HCT116 (cell line): ENCODE measurements at regions not wholly inside any gene's neighbourhood (a gene's known extent, or its start where the extent isn't known, plus 50 kb on each side); places are given as distances from the start of the nearest gene placed in this dataset.

ENCODE experiments used
- ATAC-seq: fragments of 200-7000 bp; cut with Tn5 transposase; 2 replicates; pipeline ENCODE4 v1.9.1; 2020; ENCODE audit warnings: mild to moderate bottlenecking, moderate library complexity
- BruUV-seq: library from RNA; stranded (reverse); fragments of 400-500 nt; replicated peaks from 2 replicates; lab custom pipeline; 2021; lab: Mats Ljungman, UMichigan
- CTCF ChIA-PET: fragments of 300-600 bp; sonication (Branson Sonifier 250); formaldehyde crosslinking; loops from one replicate; lab custom pipeline; 2021; ENCODE audit warnings: antibody characterized with exemption; lab: Charles Lee
- POLR2A ChIA-PET: fragments of 300-600, 350-600 bp; sonication (Branson Sonifier 250); formaldehyde crosslinking; loops from one replicate; lab custom pipeline; 2021; ENCODE audit warnings: antibody characterized with exemption; lab: Charles Lee
- RAD21 ChIA-PET, 2 experiments: fragments of 300-600 bp; sonication (Branson Sonifier 250); formaldehyde crosslinking; loops; one replicate each; lab custom pipeline; 2023; ENCODE audit warnings: low total read pairs in 2 of 2; ENCODE audit not compliant: uncharacterized antibody in 2 of 2, unreplicated experiment in 2 of 2, low non-redundant PET in 1 of 2; lab: Charles Lee
- DNase-seq: peaks from one replicate; pipeline ENCODE4 v3.0.0-alpha.2; 2010; ENCODE audit warnings: low read depth, low spot score
- H2AFZ ChIP-seq: fragments of 200-600 bp; shearing (Covaris generic), sonication (generic); 2 replicates; pipeline ENCODE4 v1.6.1; 2017; ENCODE audit warnings: low read depth, mixed run types, mixed read lengths, antibody characterized with exemption, low read length; ENCODE audit not compliant: poor library complexity, severe bottlenecking
- H3K27ac ChIP-seq: 2 replicates; pipeline ENCODE4 v1.5.1; 2012; ENCODE audit warnings: low read depth, low read length
- H3K27me3 ChIP-seq: fragments of 200-600 bp; sonication (generic); 2 replicates; pipeline ENCODE4 v1.6.1; 2016; ENCODE audit warnings: mixed run types, low read length, mixed read lengths; ENCODE audit not compliant: insufficient read depth
- H3K36me3 ChIP-seq, 2 experiments: fragments of 200-500 bp in 1 of 2; fragments of 200-600 bp in 1 of 2; sonication (Bioruptor generic) in 1 of 2; sonication (generic) in 1 of 2; 2 replicates each; pipeline versions ENCODE4 v1.5.1 to v1.6.1; 2014 to 2016; ENCODE audit warnings: low read length in 2 of 2, inconsistent platforms in 1 of 2, mixed read lengths in 1 of 2, mixed run types in 1 of 2; ENCODE audit not compliant: insufficient read depth in 2 of 2, control insufficient read depth in 1 of 2
- H3K4me1 ChIP-seq, 2 experiments: fragments of 200-600 bp in 1 of 2; sonication (generic) in 1 of 2; 2 replicates each; pipeline versions ENCODE4 v1.5.1 to v1.6.1; 2012 to 2017; ENCODE audit warnings: low read length in 2 of 2, inconsistent platforms in 1 of 2, mild to moderate bottlenecking in 1 of 2, mixed read lengths in 1 of 2, mixed run types in 1 of 2, moderate library complexity in 1 of 2; ENCODE audit not compliant: insufficient read depth in 2 of 2, control insufficient read depth in 1 of 2
- H3K4me2 ChIP-seq: fragments of 200-600 bp; sonication (generic); 2 replicates; pipeline ENCODE4 v1.6.1; 2017; ENCODE audit warnings: mixed run types, low read length, mixed read lengths
- H3K4me3 ChIP-seq, 2 experiments: fragments of 200-600 bp in 1 of 2; sonication (generic) in 1 of 2; replicated peaks in 1 of 2; 2 replicates each; pipeline ENCODE4 v1.5.1; 2011 to 2016; ENCODE audit warnings: low read length in 2 of 2, control low read depth in 1 of 2, low read depth in 1 of 2, mild to moderate bottlenecking in 1 of 2, mixed read lengths in 1 of 2, mixed run types in 1 of 2
- H3K79me2 ChIP-seq: fragments of 200-600 bp; sonication (generic); 2 replicates; pipeline ENCODE4 v1.6.1; 2017; ENCODE audit warnings: mild to moderate bottlenecking, mixed run types, low read length, moderate library complexity, mixed read lengths; ENCODE audit not compliant: insufficient read depth
- H3K9ac ChIP-seq: fragments of 200-600 bp; sonication (generic); 2 replicates; pipeline ENCODE4 v1.6.1; 2016; ENCODE audit warnings: low read length, mixed read lengths
- H3K9me2 ChIP-seq: fragments of 200-600 bp; sonication (generic), shearing (Covaris generic); 2 replicates; pipeline ENCODE4 v1.6.1; 2017; ENCODE audit warnings: mixed run types, mild to moderate bottlenecking, moderate library complexity; ENCODE audit not compliant: insufficient read depth
- H3K9me3 ChIP-seq, 2 experiments: fragments of 200-500 bp in 1 of 2; fragments of 200-600 bp in 1 of 2; sonication (Bioruptor generic) in 1 of 2; sonication (generic) in 1 of 2; 2 replicates each; pipeline ENCODE4 v1.6.1; 2014 to 2017; ENCODE audit warnings: low read length in 2 of 2, mixed read lengths in 2 of 2, inconsistent platforms in 1 of 2, low read depth in 1 of 2, mild to moderate bottlenecking in 1 of 2, mixed run types in 1 of 2, moderate library complexity in 1 of 2; ENCODE audit not compliant: control insufficient read depth in 1 of 2, insufficient read depth in 1 of 2
- H4K20me1 ChIP-seq: fragments of 200-600 bp; sonication (generic), shearing (Covaris generic); 2 replicates; pipeline ENCODE4 v1.6.1; 2017; ENCODE audit warnings: mixed run types, mild to moderate bottlenecking, moderate library complexity; ENCODE audit not compliant: insufficient read depth
- CEBPB ChIP-seq: IDR thresholded peaks from 2 replicates; pipeline ENCODE4 v1.6.1; 2012; ENCODE audit warnings: low read depth
- EGR1 ChIP-seq: IDR thresholded peaks from 2 replicates; pipeline ENCODE4 v1.6.1; 2012; ENCODE audit warnings: low read depth
- ELF1 ChIP-seq: IDR thresholded peaks from 2 replicates; pipeline ENCODE4 v1.6.1; 2012; ENCODE audit warnings: low read depth, borderline replicate concordance
- EZH2 ChIP-seq: fragments of 200-600 bp; sonication (generic); IDR thresholded peaks from 2 replicates; pipeline ENCODE4 v1.6.1; 2017; ENCODE audit warnings: antibody characterized with exemption, mixed run types
- FOSL1 ChIP-seq: IDR thresholded peaks from 2 replicates; pipeline ENCODE4 v1.6.1; 2012; ENCODE audit warnings: low read depth
- MAX ChIP-seq: IDR thresholded peaks from 2 replicates; pipeline ENCODE4 v1.6.1; 2012
- POLR2AphosphoS5 ChIP-seq: IDR thresholded peaks from 2 replicates; pipeline ENCODE4 v1.6.1; 2011; ENCODE audit warnings: mild to moderate bottlenecking, low read depth, low read length, moderate library complexity
- RAD21 ChIP-seq: IDR thresholded peaks from 2 replicates; pipeline ENCODE4 v1.6.1; 2012; ENCODE audit warnings: low read depth, mild to moderate bottlenecking
- REST ChIP-seq: IDR thresholded peaks from 2 replicates; pipeline ENCODE4 v1.6.1; 2012; ENCODE audit warnings: low read depth
- SIN3A ChIP-seq: IDR thresholded peaks from 2 replicates; pipeline ENCODE4 v1.6.1; 2012; ENCODE audit warnings: low read depth
- SRF ChIP-seq: IDR thresholded peaks from 2 replicates; pipeline ENCODE4 v1.6.1; 2012; ENCODE audit warnings: low read depth
- TCF7L2 ChIP-seq: IDR thresholded peaks from 2 replicates; pipeline ENCODE4 v1.7.0; 2011; ENCODE audit warnings: borderline replicate concordance, inconsistent platforms; ENCODE audit not compliant: insufficient read depth, insufficient read length; ENCODE audit errors: extremely low read depth
- ZNF274 ChIP-seq: fragments of 200-500 bp; sonication (Bioruptor generic); IDR thresholded peaks from 2 replicates; pipeline ENCODE4 v1.6.1; 2014; ENCODE audit warnings: mild to moderate bottlenecking, low read depth, low read length, inconsistent platforms
- intact Hi-C: fragments of 100-400 bp; cut with micrococcal nuclease; formaldehyde crosslinking; loops from 2 replicates; pipeline ENCODE4 v1.10.0; 2022
- TF ChIP-seq, protein P1 (sequence below), 3 experiments: fragments of 200-600 bp in 1 of 3; sonication (generic) in 1 of 3; IDR thresholded peaks in 2 of 3; conservative IDR thresholded peaks in 1 of 3; 2 replicates each; pipeline ENCODE4 v1.5.1; 2012 to 2017; ENCODE audit warnings: low read depth in 2 of 3, low read length in 2 of 3, antibody characterized with exemption in 1 of 3, borderline replicate concordance in 1 of 3, control low read depth in 1 of 3, mild to moderate bottlenecking in 1 of 3, mixed read lengths in 1 of 3, mixed run types in 1 of 3, moderate library complexity in 1 of 3; ENCODE audit not compliant: insufficient read depth in 1 of 3

- H3K27ac ChIP-seq, result no peak overlapping the region
- H3K9me2 ChIP-seq, result no peaks in the 10 kb centered on the region
- DNase-seq (no peak), ATAC-seq (no peak)
- no peaks in the 10 kb centered on the region for H3K27me3 ChIP-seq
- no peak overlapping the region for H3K4me3 ChIP-seq
- no peak for TF ChIP-seq ELF1
- no peak for TF ChIP-seq REST
- TF ChIP-seq SIN3A, result no peak
- H3K9me3 ChIP-seq, result no peaks in the 10 kb centered on the region
- H3K4me1 ChIP-seq, result no peaks in the 10 kb centered on the region
- ChIA-PET RAD21 (no interaction called here), POLR2A (no interaction called here), CTCF (no interaction called here)
- H3K79me2 ChIP-seq, result no peaks in the 10 kb centered on the region
- no peak overlapping the region for H3K9ac ChIP-seq
- no peak overlapping the region for H3K4me2 ChIP-seq
- BruUV-seq, result no TSS peak
- intact Hi-C loops, result no loop called here
- no peaks in the 10 kb centered on the region for H3K36me3 ChIP-seq
- H2AFZ ChIP-seq, result no peak overlapping the region
- no peaks in the 10 kb centered on the region for H4K20me1 ChIP-seq
Measured at GRCh38 chr2:187966924-187967323, 324.8 kb upstream of the GULP1 start.

DNA sequence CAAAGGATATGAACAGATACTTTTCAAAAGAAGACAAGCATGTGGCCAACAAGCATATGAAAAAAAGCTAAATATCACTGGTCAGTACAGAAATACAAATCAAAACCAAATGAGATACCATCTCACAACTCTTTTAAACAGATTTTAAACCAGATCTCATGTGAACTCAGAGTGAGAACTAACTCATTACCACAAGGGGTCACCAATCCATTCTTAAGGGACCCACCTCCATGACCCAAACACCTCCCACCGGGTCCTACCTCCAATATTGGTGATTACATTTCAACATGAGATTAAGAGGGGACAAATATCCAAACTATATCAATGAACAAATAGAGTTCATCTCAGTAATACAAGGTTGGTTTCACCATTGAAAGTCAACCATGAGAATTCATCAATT lies 319.8 kb upstream of the GULP1 start:
- Histone ChIP-seq H4K20me1 (no peaks in the 10 kb centered on the region), H3K9ac (no peak overlapping the region), H3K36me3 (no peaks in the 10 kb centered on the region), H3K79me2 (no peaks in the 10 kb centered on the region), H3K4me1 (no peaks in the 10 kb centered on the region), H3K4me2 (no peak overlapping the region), H3K9me2 (no peaks in the 10 kb centered on the region; the same call in 1 of the 2 replicates), H3K4me3 (no peak overlapping the region), H3K9me3 (no peaks in the 10 kb centered on the region), H3K27ac (no peak overlapping the region), H2AFZ (peak overlapping the region; percentile 63), H3K27me3 (no peaks in the 10 kb centered on the region)
- ChIA-PET POLR2A (no interaction called here), RAD21 (no interaction called here), CTCF (no interaction called here)
- intact Hi-C loops, result no loop called here
- no peak for ATAC-seq
- peak; percentile 3 for DNase-seq
- BruUV-seq, result no TSS peak
- TF ChIP-seq RAD21, result peak; percentile 20; the same call in 1 of the 2 replicates
- TF ChIP-seq ZNF274, result no peak
- no peak for TF ChIP-seq EGR1
- no peak for TF ChIP-seq SRF
- TF ChIP-seq POLR2AphosphoS5, result no peak
- TF ChIP-seq, protein P1, sequence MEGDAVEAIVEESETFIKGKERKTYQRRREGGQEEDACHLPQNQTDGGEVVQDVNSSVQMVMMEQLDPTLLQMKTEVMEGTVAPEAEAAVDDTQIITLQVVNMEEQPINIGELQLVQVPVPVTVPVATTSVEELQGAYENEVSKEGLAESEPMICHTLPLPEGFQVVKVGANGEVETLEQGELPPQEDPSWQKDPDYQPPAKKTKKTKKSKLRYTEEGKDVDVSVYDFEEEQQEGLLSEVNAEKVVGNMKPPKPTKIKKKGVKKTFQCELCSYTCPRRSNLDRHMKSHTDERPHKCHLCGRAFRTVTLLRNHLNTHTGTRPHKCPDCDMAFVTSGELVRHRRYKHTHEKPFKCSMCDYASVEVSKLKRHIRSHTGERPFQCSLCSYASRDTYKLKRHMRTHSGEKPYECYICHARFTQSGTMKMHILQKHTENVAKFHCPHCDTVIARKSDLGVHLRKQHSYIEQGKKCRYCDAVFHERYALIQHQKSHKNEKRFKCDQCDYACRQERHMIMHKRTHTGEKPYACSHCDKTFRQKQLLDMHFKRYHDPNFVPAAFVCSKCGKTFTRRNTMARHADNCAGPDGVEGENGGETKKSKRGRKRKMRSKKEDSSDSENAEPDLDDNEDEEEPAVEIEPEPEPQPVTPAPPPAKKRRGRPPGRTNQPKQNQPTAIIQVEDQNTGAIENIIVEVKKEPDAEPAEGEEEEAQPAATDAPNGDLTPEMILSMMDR (IDR thresholded peaks at IDR 0.05 in 2 of 3, conservative IDR thresholded peaks at IDR 0.05 in 1 of 3; ENCODE audit: borderline replicate concordance in 1 of 3, insufficient read depth in 1 of 3, low read depth in 2 of 3, low read length in 2 of 3), result peak in 1 of 3 experiments; percentile 14; a peak in 1 of 6 replicates
- TF ChIP-seq CEBPB, result no peak
- no peak for TF ChIP-seq EZH2
- TF ChIP-seq MAX, result no peak
- TF ChIP-seq FOSL1, result no peak
- TF ChIP-seq TCF7L2, result no peak
